ENCODE measurements at regions not wholly inside any gene's neighbourhood (a gene's known extent, or its start where the extent isn't known, plus 50 kb on each side); places are given as distances from the start of the nearest gene placed in this dataset.
"Not testable (repeated sequence)": the region's sequence is repeated elsewhere in the genome, so short reads cannot be mapped to it uniquely, and the experiment has no call there.

DNA sequence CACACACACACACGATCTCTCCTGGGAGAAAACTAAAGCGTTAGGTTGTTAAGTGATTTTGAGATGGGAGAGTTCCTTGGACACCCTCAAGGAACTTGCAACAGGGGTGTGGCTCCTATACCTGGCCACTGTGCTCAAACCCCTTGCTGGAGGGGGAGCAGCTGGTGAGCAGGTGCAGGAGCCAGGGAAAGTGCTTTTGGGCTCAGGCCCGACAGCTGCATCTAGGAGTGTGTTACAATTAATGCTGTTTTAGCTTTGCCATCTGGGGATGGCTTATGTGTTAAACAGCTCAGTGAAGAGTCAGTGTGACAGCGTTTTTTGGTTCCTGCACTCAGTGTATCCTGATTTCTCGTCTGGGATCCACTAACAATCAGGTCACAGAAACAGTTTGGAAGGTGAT, 510.8 kb downstream of the TRIB2 start:
- H3K4me1 ChIP-seq (ENCODE audit: insufficient read depth, low read length), result no peaks in the 10 kb centered on the region
- no peak overlapping the region for H3K9ac ChIP-seq (ENCODE audit: low read depth, low read length)
- peaks cover 36% of the 10 kb centered on the region for H3K9me3 ChIP-seq (ENCODE audit: insufficient read depth, low read depth, low read length)
- H3K27ac ChIP-seq (ENCODE audit: low read depth, low read length), result no peak overlapping the region
- H3K36me3 ChIP-seq (ENCODE audit: insufficient read depth, low read length), result no peaks in the 10 kb centered on the region
- no peaks in the 10 kb centered on the region for H3K27me3 ChIP-seq (ENCODE audit: insufficient read depth, low read length)
- whole genome bisulfite sequencing, result 82% methylated on average over 5 of the region's 5 CpGs
- no peak overlapping the region for H3K4me3 ChIP-seq (ENCODE audit: low read length)

- no peak overlapping the region for H3K9ac ChIP-seq (ENCODE audit: low read depth, low read length)
- no peaks in the 10 kb centered on the region for H3K27me3 ChIP-seq (ENCODE audit: insufficient read depth, low read length)
- no peak overlapping the region for H3K27ac ChIP-seq (ENCODE audit: low read depth, low read length)
- no peaks in the 10 kb centered on the region for H3K36me3 ChIP-seq (ENCODE audit: insufficient read depth, low read length)
- WGBS, result 97% methylated on average over 1 of the region's 1 CpG
- H3K4me3 ChIP-seq (ENCODE audit: low read length), result no peak overlapping the region
- H3K9me3 ChIP-seq (ENCODE audit: insufficient read depth, low read depth, low read length), result peaks cover 28% of the 10 kb centered on the region
- H3K4me1 ChIP-seq (ENCODE audit: insufficient read depth, low read length), result no peaks in the 10 kb centered on the region
Observed at GRCh38 chr2:13230221-13230620, 513.5 kb downstream of the TRIB2 start.

DNA sequence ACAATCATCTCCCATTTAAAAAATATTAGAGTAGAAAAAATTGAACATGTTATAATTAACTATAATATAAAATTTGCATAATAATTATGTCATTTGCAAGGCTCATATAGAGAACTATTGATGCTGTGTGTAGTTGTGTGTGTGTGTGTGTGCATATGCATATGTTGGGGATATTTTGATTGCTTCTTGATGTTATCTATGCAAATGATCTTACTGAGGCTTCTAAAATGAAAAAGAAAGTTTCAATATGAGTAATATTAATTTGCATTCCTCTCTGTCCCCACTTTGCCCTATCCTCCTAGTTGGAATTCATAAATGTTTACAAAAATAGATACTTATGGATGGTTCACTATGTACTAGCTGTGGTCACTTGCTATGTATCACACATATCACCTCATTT, 523.3 kb downstream of the TRIB2 start:
- Histone ChIP-seq H3K27me3 (ENCODE audit: insufficient read depth, low read length) (no peaks in the 10 kb centered on the region), H3K36me3 (ENCODE audit: insufficient read depth, low read length) (no peaks in the 10 kb centered on the region), H3K27ac (ENCODE audit: low read depth, low read length) (no peak overlapping the region), H3K4me1 (ENCODE audit: insufficient read depth, low read length) (no peaks in the 10 kb centered on the region), H3K4me3 (ENCODE audit: low read length) (no peak overlapping the region), H3K9ac (ENCODE audit: low read depth, low read length) (no peak overlapping the region), H3K9me3 (ENCODE audit: insufficient read depth, low read depth, low read length) (peaks cover 37% of the 10 kb centered on the region)

DNA sequence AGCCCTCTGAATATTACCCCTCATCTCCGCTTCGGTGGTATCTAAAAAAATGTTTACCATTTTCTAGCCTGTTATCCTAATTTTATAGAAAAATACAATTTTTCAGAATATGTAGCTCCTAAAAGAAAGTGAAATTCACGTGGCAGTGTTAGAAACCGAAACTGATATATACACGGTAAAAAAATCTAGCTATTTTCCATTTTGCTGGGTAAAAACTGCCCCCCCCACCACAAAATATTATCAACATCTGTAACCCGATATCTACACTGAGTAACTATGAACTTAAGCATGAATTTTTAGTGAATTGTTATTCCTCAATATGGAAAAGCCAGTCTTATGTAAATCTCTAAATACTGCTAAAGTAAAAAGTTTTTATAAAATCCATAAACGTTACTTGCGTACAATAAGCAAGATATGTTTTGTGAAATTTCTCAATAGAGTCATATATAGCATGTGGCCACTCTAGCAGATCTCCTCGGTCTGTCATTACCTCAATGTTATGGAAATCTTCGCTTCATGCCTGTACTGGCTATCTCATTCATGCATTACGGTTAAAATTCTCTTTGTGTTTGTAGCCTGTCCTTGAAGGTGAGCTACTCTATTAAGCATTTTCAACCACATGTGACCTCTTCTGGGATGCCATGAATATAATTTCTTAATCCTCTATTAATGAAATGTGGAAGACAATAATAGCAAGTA, 524.2 kb downstream of the TRIB2 start:
- Histone ChIP-seq H3K27me3 (ENCODE audit: insufficient read depth, low read length) (no peaks in the 10 kb centered on the region), H3K36me3 (ENCODE audit: insufficient read depth, low read length) (no peaks in the 10 kb centered on the region), H3K4me1 (ENCODE audit: insufficient read depth, low read length) (no peaks in the 10 kb centered on the region), H3K4me3 (ENCODE audit: low read length) (no peak overlapping the region), H3K27ac (ENCODE audit: low read depth, low read length) (no peak overlapping the region), H3K9ac (ENCODE audit: low read depth, low read length) (no peak overlapping the region), H3K9me3 (ENCODE audit: insufficient read depth, low read depth, low read length) (peaks cover 36% of the 10 kb centered on the region)
- 87% methylated on average over 8 of the region's 11 CpGs for WGBS

DNA sequence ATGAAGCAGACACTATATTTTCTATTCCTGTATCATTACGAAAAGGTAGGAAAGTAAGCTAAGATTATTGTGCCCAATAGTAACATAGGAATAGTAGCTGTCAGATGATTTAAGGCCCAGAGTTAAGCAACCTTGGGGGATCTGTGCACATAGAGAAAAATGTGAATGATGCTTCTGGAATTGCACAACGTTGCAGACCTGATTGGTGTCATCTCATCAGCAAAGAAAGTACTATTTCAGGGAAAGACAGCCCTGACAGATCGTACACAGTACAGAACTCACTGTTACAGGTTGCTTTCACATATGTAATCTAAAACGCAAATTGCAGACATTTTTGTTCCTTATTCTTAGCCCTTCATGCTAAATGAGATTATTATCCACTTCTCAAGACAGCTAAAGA, 535.9 kb downstream of the TRIB2 start:
- H3K9me3 ChIP-seq (ENCODE audit: insufficient read depth, low read depth, low read length), result peaks cover 39% of the 10 kb centered on the region
- H3K9ac ChIP-seq (ENCODE audit: low read depth, low read length), result no peak overlapping the region
- H3K4me1 ChIP-seq (ENCODE audit: insufficient read depth, low read length), result no peaks in the 10 kb centered on the region
- H3K27ac ChIP-seq (ENCODE audit: low read depth, low read length), result no peak overlapping the region
- 63% methylated on average over 4 of the region's 4 CpGs for WGBS
- H3K4me3 ChIP-seq (ENCODE audit: low read length), result no peak overlapping the region
- H3K27me3 ChIP-seq (ENCODE audit: insufficient read depth, low read length), result no peaks in the 10 kb centered on the region
- no peaks in the 10 kb centered on the region for H3K36me3 ChIP-seq (ENCODE audit: insufficient read depth, low read length)

GRCh38 chr2:13255485-13255884, 538.7 kb downstream of the TRIB2 start:
- peaks cover 49% of the 10 kb centered on the region for H3K9me3 ChIP-seq (ENCODE audit: insufficient read depth, low read depth, low read length)
- no peaks in the 10 kb centered on the region for H3K4me1 ChIP-seq (ENCODE audit: insufficient read depth, low read length)
- no peaks in the 10 kb centered on the region for H3K27me3 ChIP-seq (ENCODE audit: insufficient read depth, low read length)
- no peak overlapping the region for H3K9ac ChIP-seq (ENCODE audit: low read depth, low read length)
- H3K27ac ChIP-seq (ENCODE audit: low read depth, low read length), result no peak overlapping the region
- 100% methylated on average over 1 of the region's 1 CpG for WGBS
- H3K4me3 ChIP-seq (ENCODE audit: low read length), result no peak overlapping the region
- H3K36me3 ChIP-seq (ENCODE audit: insufficient read depth, low read length), result no peaks in the 10 kb centered on the region

- no peaks in the 10 kb centered on the region for H3K36me3 ChIP-seq (ENCODE audit: insufficient read depth, low read length)
- no peak overlapping the region for H3K4me3 ChIP-seq (ENCODE audit: low read length)
- H3K27me3 ChIP-seq (ENCODE audit: insufficient read depth, low read length), result no peaks in the 10 kb centered on the region
- 69% methylated on average over 2 of the region's 2 CpGs for WGBS
- peaks cover 60% of the 10 kb centered on the region for H3K9me3 ChIP-seq (ENCODE audit: insufficient read depth, low read depth, low read length)
- H3K4me1 ChIP-seq (ENCODE audit: insufficient read depth, low read length), result no peaks in the 10 kb centered on the region
- no peak overlapping the region for H3K27ac ChIP-seq (ENCODE audit: low read depth, low read length)
- H3K9ac ChIP-seq (ENCODE audit: low read depth, low read length), result no peak overlapping the region
Observed at GRCh38 chr2:13260402-13260801, 543.7 kb downstream of the TRIB2 start.

- H3K4me1 ChIP-seq (ENCODE audit: insufficient read depth, low read length), result no peaks in the 10 kb centered on the region
- no peak overlapping the region for H3K4me3 ChIP-seq (ENCODE audit: low read length)
- H3K27me3 ChIP-seq (ENCODE audit: insufficient read depth, low read length), result no peaks in the 10 kb centered on the region
- peaks cover 55% of the 10 kb centered on the region for H3K9me3 ChIP-seq (ENCODE audit: insufficient read depth, low read depth, low read length)
- WGBS, result 72% methylated on average over 1 of the region's 1 CpG
- no peaks in the 10 kb centered on the region for H3K36me3 ChIP-seq (ENCODE audit: insufficient read depth, low read length)
- H3K9ac ChIP-seq (ENCODE audit: low read depth, low read length), result no peak overlapping the region
- H3K27ac ChIP-seq (ENCODE audit: low read depth, low read length), result no peak overlapping the region
Observed at GRCh38 chr2:13266166-13266565, 549.4 kb downstream of the TRIB2 start.

DNA sequence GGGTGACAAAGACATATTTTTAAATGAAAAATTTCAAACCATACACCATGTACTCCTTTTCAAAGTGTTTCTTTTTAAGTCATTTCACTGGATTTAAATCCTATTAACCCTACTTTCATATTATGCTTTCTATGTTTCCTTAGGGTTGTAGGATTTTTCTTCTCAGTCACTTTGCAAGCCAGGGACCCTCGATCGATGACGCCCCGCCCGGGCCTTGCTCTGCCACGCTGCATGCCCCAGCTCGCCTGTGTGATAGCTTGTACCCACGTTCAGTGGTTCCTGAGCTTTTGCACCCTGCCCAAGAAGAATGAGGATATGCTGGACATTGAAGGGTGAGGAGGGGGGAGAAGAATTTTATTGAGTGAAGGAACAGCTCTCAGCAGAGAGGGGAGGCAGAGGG, 568.0 kb downstream of the TRIB2 start:
- H3K36me3 ChIP-seq (ENCODE audit: insufficient read depth, low read length), result no peaks in the 10 kb centered on the region
- peaks cover 39% of the 10 kb centered on the region for H3K9me3 ChIP-seq (ENCODE audit: insufficient read depth, low read depth, low read length)
- no peak overlapping the region for H3K9ac ChIP-seq (ENCODE audit: low read depth, low read length)
- no peaks in the 10 kb centered on the region for H3K4me1 ChIP-seq (ENCODE audit: insufficient read depth, low read length)
- no peaks in the 10 kb centered on the region for H3K27me3 ChIP-seq (ENCODE audit: insufficient read depth, low read length)
- H3K27ac ChIP-seq (ENCODE audit: low read depth, low read length), result no peak overlapping the region
- WGBS, result 83% methylated on average over 8 of the region's 8 CpGs
- H3K4me3 ChIP-seq (ENCODE audit: low read length), result no peak overlapping the region

DNA sequence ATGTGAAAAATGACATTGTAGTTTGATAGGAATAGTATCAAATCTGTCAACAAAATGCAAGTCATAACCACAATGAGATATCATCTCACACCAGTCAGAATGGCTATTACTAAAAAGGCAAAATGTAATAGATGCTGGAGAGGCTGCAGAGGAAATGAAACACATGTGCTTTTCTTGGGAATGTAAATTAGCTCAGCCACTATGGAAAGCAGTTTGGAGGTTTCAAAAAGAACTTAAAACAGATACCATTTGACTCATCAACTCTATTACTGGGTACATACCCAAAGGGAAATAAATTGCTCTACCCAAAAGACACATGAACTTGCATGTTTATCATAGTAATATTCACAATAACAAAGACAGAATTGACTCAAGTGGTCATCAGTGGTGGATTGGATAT, 572.6 kb downstream of the TRIB2 start:
- no peak overlapping the region for H3K9ac ChIP-seq (ENCODE audit: low read depth, low read length)

DNA sequence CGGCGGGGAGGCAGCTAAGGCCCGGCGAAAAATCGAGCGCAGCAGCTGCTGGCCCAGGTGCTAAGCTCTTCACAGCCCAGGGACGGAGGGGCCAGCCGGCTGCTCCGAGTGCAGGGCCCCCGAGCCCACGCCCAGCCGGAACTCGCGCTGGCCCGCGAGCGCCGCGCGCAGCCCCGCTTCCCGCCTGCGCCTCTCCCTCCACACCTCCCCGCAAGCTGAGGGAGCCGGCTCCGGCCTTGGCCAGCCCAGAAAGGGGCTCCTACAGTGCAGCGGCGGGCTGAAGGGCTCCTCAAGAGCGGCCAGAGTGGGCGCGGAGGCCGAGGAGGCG, 591.7 kb downstream of the TRIB2 start:
- not testable (repeated sequence) for H3K4me3 ChIP-seq (ENCODE audit: low read length); H3K27me3 ChIP-seq (ENCODE audit: insufficient read depth, low read length); H3K9ac ChIP-seq (ENCODE audit: low read depth, low read length); H3K4me1 ChIP-seq (ENCODE audit: insufficient read depth, low read length); H3K36me3 ChIP-seq (ENCODE audit: insufficient read depth, low read length); H3K27ac ChIP-seq (ENCODE audit: low read depth, low read length)
- WGBS, result 92% methylated on average over 33 of the region's 33 CpGs
- peaks cover 45% of the 10 kb centered on the region for H3K9me3 ChIP-seq (ENCODE audit: insufficient read depth, low read depth, low read length)

More for the DNA sequence above, 572.6 kb downstream of the TRIB2 start:
- H3K27me3 ChIP-seq (ENCODE audit: insufficient read depth, low read length), result no peaks in the 10 kb centered on the region
- H3K4me3 ChIP-seq (ENCODE audit: low read length), result no peak overlapping the region
- no peaks in the 10 kb centered on the region for H3K36me3 ChIP-seq (ENCODE audit: insufficient read depth, low read length)
- no peak overlapping the region for H3K27ac ChIP-seq (ENCODE audit: low read depth, low read length)
- H3K4me1 ChIP-seq (ENCODE audit: insufficient read depth, low read length), result no peaks in the 10 kb centered on the region
- H3K9me3 ChIP-seq (ENCODE audit: insufficient read depth, low read depth, low read length), result peaks cover 33% of the 10 kb centered on the region

GRCh38 chr2:13308989-13309388, 592.3 kb downstream of the TRIB2 start:
- Histone ChIP-seq H3K4me1 (ENCODE audit: insufficient read depth, low read length) (no peaks in the 10 kb centered on the region), H3K36me3 (ENCODE audit: insufficient read depth, low read length) (no peaks in the 10 kb centered on the region), H3K27ac (ENCODE audit: low read depth, low read length) (no peak overlapping the region), H3K27me3 (ENCODE audit: insufficient read depth, low read length) (no peaks in the 10 kb centered on the region), H3K9me3 (ENCODE audit: insufficient read depth, low read depth, low read length) (peaks cover 46% of the 10 kb centered on the region), H3K4me3 (ENCODE audit: low read length) (no peak overlapping the region), H3K9ac (ENCODE audit: low read depth, low read length) (no peak overlapping the region)
- WGBS, result 77% methylated on average over 3 of the region's 4 CpGs

All from HUES64 (cell line).